ENCODE measurements at regions not wholly inside any gene's neighbourhood (a gene's known extent, or its start where the extent isn't known, plus 50 kb on each side); places are given as distances from the start of the nearest gene placed in this dataset.

- H3K27ac ChIP-seq, result no peak overlapping the region
- TF ChIP-seq CTCF (IDR thresholded peaks at IDR 0.05 in 4 of 5, conservative IDR thresholded peaks at IDR 0.05 in 1 of 5) (no peak), POLR2A (IDR thresholded peaks at IDR 0.05) (no peak)
- no peak for DNase-seq
- intact Hi-C loops (cut with DNase I; ENCODE audit: low total_unique reads), result no loop called here
- H3K9me3 ChIP-seq, result no peaks in the 10 kb centered on the region
- ATAC-seq, result no peak
- no peaks in the 10 kb centered on the region for H3K36me3 ChIP-seq
- no peaks in the 10 kb centered on the region for H3K27me3 ChIP-seq
- no peaks in the 10 kb centered on the region for H3K4me1 ChIP-seq
- in situ Hi-C loops (cut with MboI; ENCODE audit: low sequenced_read_pairs in 4 of 4), result no loop called here
- no peak overlapping the region for H3K4me3 ChIP-seq
Measured at GRCh38 chr1:221469476-221469875, 272.4 kb downstream of the DUSP10 start.

- Histone ChIP-seq H3K36me3 (no peaks in the 10 kb centered on the region), H3K27ac (no peak overlapping the region), H3K27me3 (no peaks in the 10 kb centered on the region), H3K4me1 (no peaks in the 10 kb centered on the region), H3K9me3 (no peaks in the 10 kb centered on the region), H3K4me3 (no peak overlapping the region)
- DNase-seq (no peak), ATAC-seq (no peak)
- intact Hi-C loops (cut with DNase I; ENCODE audit: low total_unique reads) (no loop called here), in situ Hi-C loops (cut with MboI; ENCODE audit: low sequenced_read_pairs in 4 of 4) (loop anchor here in 1 of 4 donors (10.0 kb wide), 1 partner anchor 705 kb away; no protein-coding TSS in a partner anchor)
- TF ChIP-seq CTCF (IDR thresholded peaks at IDR 0.05 in 4 of 5, conservative IDR thresholded peaks at IDR 0.05 in 1 of 5) (no peak), POLR2A (IDR thresholded peaks at IDR 0.05) (no peak)
Measured at GRCh38 chr1:221470000-221470698, 271.7 kb downstream of the DUSP10 start.

GRCh38 chr1:221473411-221473810 is 268.5 kb downstream of the DUSP10 start:
- ATAC-seq (no peak), DNase-seq (no peak)
- intact Hi-C loops (cut with DNase I; ENCODE audit: low total_unique reads) (no loop called here), in situ Hi-C loops (cut with MboI; ENCODE audit: low sequenced_read_pairs in 4 of 4) (loop anchor here in 1 of 4 donors (10.0 kb wide), 1 partner anchor 701 kb away; no protein-coding TSS in a partner anchor)
- H3K9me3 ChIP-seq, result no peaks in the 10 kb centered on the region
- TF ChIP-seq CTCF (IDR thresholded peaks at IDR 0.05 in 4 of 5, conservative IDR thresholded peaks at IDR 0.05 in 1 of 5) (no peak), POLR2A (IDR thresholded peaks at IDR 0.05) (no peak)
- H3K27me3 ChIP-seq, result no peaks in the 10 kb centered on the region
- H3K36me3 ChIP-seq, result no peaks in the 10 kb centered on the region
- no peak overlapping the region for H3K27ac ChIP-seq
- H3K4me3 ChIP-seq, result no peak overlapping the region
- no peaks in the 10 kb centered on the region for H3K4me1 ChIP-seq

- ATAC-seq (no peak), DNase-seq (no peak)
- Histone ChIP-seq H3K27me3 (no peaks in the 10 kb centered on the region), H3K9me3 (no peaks in the 10 kb centered on the region), H3K36me3 (no peaks in the 10 kb centered on the region), H3K4me3 (no peak overlapping the region), H3K27ac (no peak overlapping the region), H3K4me1 (no peaks in the 10 kb centered on the region)
- in situ Hi-C loops (cut with MboI; ENCODE audit: low sequenced_read_pairs in 4 of 4), result loop anchor here in 2 of 4 donors (10.0 to 25.0 kb wide), 3 partner anchors 685 to 960 kb away; no protein-coding TSS in a partner anchor
- TF ChIP-seq POLR2A (IDR thresholded peaks at IDR 0.05), result no peak
- no peak for TF ChIP-seq CTCF (IDR thresholded peaks at IDR 0.05 in 4 of 5, conservative IDR thresholded peaks at IDR 0.05 in 1 of 5)
- intact Hi-C loops (cut with DNase I; ENCODE audit: low total_unique reads), result no loop called here
Measured at GRCh38 chr1:221477252-221477651, 264.6 kb downstream of the DUSP10 start.
